Ecto neural progenitor cell (in vitro differentiated cells): ENCODE measurements at regions not wholly inside any gene's neighbourhood (a gene's known extent, or its start where the extent isn't known, plus 50 kb on each side); places are given as distances from the start of the nearest gene placed in this dataset.

ENCODE experiments used
- DNase-seq: peaks from one replicate; pipeline ENCODE4 v3.0.0-alpha.2; 2018; ENCODE audit warnings: low spot score

- no peak for DNase-seq
Measured at GRCh38 chr3:178397202-178397601, 139.0 kb upstream of the KCNMB2 start.

DNA sequence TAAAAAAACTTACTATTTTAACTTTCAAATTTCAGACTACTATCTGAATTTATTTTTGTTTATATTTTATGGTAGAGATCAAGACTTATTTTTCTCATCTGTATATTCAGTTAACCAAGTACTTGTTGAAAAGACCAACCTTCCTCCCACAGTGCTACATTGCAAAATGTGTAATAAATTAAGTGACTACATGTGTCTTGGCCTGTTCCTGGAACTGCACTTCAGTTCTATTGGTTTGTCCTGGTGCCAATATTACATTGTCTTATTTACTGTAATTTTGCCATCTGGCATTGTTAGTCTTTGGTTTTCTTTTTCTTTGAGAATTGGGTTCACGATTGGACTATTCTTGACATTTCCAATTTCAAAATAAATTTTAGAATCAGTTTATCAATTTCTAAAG is 138.4 kb upstream of the KCNMB2 start:
- DNase-seq, result no peak

GRCh38 chr3:178404961-178405360 is 131.3 kb upstream of the KCNMB2 start:
- no peak for DNase-seq

DNA sequence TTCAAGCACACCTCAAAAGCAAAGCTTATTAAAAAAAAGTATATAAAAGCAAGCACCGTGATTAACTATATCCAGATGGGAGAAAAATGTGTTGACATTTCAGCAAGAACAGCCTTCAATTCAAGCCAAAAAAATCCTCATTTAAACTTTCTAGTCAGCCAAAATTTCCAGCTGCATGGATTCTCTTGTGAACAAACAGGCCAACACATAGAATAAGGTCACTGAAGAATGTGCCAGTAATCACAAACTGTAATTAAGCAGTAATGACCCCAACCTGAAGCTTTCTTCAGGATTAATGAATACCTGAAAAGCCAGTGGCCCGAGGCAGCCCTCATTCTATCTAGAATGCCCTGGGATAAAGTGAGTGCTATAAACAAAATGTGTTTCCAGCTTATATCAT is 130.7 kb upstream of the KCNMB2 start:
- DNase-seq, result no peak

DNA sequence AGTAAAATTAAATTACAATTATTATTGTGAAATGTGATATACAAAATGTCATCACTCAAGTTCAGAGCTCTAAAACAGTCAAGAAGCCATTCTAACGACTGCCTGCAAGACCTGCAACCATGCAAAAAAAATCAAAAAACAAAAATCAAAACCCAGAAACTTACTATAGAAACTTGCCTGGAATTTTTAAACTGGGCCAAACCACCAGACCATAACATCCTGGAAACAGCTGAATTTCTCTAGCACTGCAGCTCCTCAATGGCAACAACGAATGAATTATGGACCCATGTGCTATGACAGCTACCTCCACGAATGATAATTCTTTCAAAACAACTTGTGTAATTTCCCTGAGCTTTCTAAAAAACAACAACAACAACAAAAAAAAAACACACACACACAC is 130.0 kb upstream of the KCNMB2 start:
- DNase-seq, result no peak

GRCh38 chr3:178415384-178415783 is 120.9 kb upstream of the KCNMB2 start:
- no peak for DNase-seq

GRCh38 chr3:178417736-178418135 is 118.5 kb upstream of the KCNMB2 start:
- DNase-seq, result no peak

GRCh38 chr3:178419071-178419470 is 117.2 kb upstream of the KCNMB2 start:
- no peak for DNase-seq

GRCh38 chr3:178420033-178420432 is 116.2 kb upstream of the KCNMB2 start:
- no peak for DNase-seq

- no peak for DNase-seq
Measured at GRCh38 chr3:178421069-178421468, 115.2 kb upstream of the KCNMB2 start.

DNA sequence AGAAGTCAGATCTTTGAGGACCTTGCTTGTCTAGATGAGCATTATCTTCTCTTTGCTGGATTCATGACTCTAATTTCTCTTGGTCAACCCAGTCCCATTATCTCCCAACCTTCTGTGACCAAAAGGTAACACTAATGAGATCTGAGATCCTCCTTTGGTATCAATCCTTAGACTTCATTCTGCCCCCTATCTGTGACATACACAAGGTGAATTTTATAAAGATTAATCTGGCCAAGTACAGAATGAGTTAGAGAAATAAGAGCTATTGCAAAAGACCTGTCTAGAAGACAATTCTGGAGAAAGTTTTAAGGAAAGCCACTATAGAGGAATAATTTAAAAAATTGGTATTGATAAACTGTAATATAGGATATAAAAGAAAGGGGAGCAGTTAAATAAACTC is 113.8 kb upstream of the KCNMB2 start:
- no peak for DNase-seq

DNA sequence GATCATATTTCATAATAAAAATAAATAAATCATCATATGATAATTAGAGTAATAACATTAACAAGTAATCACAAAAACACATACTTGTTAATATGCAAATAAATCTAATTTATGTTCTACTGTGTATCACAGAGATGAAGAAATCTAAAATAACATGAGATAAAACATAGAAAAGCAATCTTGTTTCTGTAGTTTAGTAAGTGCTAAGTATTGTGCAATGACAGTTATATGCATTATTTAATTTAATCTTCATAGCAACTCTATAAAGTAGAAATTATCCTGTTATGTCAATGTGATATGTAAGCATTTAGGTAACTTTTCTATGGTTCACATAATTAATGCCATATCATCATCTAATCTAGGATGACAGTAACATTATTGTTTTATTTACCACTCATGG is 108.2 kb upstream of the KCNMB2 start:
- no peak for DNase-seq

- no peak for DNase-seq
Measured at GRCh38 chr3:178434206-178434805, 101.9 kb upstream of the KCNMB2 start.

- DNase-seq, result no peak
Measured at GRCh38 chr3:178435575-178435974, 100.7 kb upstream of the KCNMB2 start.

DNA sequence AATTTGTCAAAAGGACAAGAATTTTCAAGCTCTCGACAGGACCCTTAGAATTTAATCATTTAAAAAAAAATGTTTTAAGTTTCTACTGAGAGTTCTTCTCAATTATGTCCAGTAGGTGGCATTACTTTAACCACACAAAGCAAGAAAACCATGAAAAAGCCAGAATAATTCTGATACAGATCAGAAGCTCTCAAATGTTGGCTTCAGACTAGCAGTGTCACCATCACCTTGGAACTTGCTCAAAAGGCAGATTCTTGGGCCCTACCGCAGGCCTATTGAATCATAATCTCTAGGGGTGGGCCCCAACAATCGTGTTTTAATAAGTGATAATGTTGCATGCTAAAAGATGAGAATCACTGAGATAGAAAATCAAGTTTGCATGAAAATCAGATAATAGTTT is 99.5 kb upstream of the KCNMB2 start:
- no peak for DNase-seq

DNA sequence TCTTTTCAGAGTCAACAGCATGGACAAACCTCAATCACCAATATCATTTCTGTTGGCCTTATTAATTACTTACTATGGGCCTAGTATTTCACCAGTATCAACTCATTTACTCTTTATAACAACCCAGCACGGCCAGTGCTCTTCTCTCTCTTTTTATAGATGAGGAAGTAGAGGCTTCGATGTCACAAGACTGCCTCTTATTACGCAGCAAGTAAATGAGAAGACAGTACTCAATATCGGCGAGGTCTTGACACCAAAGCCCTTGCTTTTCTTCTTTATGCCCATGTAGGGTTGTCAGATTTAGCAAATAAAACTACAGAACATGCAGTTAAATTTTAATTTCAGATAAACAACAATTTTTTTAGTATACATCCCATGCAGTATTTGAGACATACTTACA is 99.0 kb upstream of the KCNMB2 start:
- DNase-seq, result no peak

DNA sequence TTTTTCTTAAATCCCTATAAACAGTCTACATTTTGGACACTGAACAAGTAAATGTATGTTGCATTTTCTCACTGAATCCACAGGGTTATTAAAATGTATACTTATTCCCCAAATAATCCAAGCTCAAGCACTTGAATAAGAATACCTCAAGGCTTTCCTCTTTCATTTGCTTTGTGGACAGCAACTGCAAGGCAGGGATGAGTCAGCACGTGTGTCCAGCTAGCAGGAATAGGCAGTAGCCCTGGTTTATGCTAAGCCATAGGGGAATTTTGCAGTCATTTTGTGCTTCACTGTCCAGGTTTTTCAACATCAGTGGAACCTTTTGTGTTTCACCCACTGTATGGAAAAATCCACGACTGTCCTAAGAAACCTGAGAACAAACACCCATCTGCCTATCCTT is 96.7 kb upstream of the KCNMB2 start:
- no peak for DNase-seq

GRCh38 chr3:178440043-178440442 is 96.2 kb upstream of the KCNMB2 start:
- DNase-seq, result no peak

GRCh38 chr3:178443634-178444033 is 92.6 kb upstream of the KCNMB2 start:
- no peak for DNase-seq

- no peak for DNase-seq
Measured at GRCh38 chr3:178445139-178445538, 91.1 kb upstream of the KCNMB2 start.

DNA sequence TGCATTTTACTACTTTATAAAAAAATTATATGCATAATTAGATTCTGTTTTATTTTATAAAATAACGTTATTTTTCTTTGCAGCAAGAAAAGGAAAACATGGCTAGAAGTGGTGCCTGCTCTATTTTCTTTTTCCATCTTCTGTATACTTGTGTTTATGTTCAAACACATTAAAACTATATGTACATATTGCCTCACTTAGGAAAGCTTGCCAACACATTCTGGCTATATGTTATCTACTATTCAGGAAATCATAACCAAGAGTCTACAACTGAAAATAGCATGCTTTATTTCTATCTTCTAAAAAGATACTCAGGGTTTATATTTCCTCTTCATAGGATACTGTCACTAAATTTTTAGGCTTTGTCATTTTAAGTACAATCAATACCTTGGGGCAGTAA is 90.2 kb upstream of the KCNMB2 start:
- no peak for DNase-seq

GRCh38 chr3:178450476-178450875 is 85.8 kb upstream of the KCNMB2 start:
- no peak for DNase-seq

DNA sequence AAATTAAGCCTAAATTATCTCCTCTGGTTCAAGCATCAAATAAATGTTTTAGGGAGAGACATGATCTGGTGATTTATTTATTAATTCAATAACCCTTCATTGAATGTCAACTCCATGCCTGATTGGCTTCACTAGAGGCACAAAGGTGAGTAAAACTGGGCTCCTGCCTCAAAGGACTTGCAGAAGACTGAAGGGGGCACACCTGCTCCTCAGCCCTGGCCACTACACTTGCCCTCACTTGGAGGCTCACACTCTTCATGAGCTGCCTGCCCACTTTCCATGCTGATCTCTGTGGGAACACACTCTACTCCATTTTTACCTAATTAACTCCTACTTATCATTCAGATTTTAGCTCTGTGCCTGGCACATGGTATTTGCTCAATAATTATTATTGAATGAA is 84.4 kb upstream of the KCNMB2 start:
- DNase-seq, result no peak

GRCh38 chr3:178454726-178455125 is 81.5 kb upstream of the KCNMB2 start:
- no peak for DNase-seq

GRCh38 chr3:178455226-178455625 is 81.0 kb upstream of the KCNMB2 start:
- DNase-seq, result no peak
